AG08396 (cell line): ENCODE measurements at regions not wholly inside any gene's neighbourhood (a gene's known extent, or its start where the extent isn't known, plus 50 kb on each side); places are given as distances from the start of the nearest gene placed in this dataset.

Experiments used
- DNase-seq: peaks from one replicate; pipeline ENCODE4 v3.0.0; 2012; ENCODE audit warnings: low spot score, mixed read lengths

GRCh38 chr7:109131141-109131540 lies 561.5 kb downstream of the DNAJB9 start:
- DNase-seq, result no peak

GRCh38 chr7:109136893-109137292 lies 567.2 kb downstream of the DNAJB9 start:
- no peak for DNase-seq

GRCh38 chr7:109154748-109155147 lies 585.1 kb downstream of the DNAJB9 start:
- no peak for DNase-seq

- no peak for DNase-seq
These were observed 588.6 kb downstream of the DNAJB9 start for GRCh38 chr7:109158246-109158645.

- no peak for DNase-seq
These were observed 607.0 kb downstream of the DNAJB9 start for GRCh38 chr7:109176661-109177060.

GRCh38 chr7:109178342-109178741 lies 608.7 kb downstream of the DNAJB9 start:
- no peak for DNase-seq

- no peak for DNase-seq
These were observed 609.9 kb downstream of the DNAJB9 start for GRCh38 chr7:109179601-109180000.

- DNase-seq, result no peak
These were observed 621.2 kb downstream of the DNAJB9 start for GRCh38 chr7:109190766-109191398.

- no peak for DNase-seq
These were observed 636.5 kb downstream of the DNAJB9 start for GRCh38 chr7:109206196-109206595.

GRCh38 chr7:109213081-109213480 lies 643.4 kb downstream of the DNAJB9 start:
- DNase-seq, result no peak

- no peak for DNase-seq
These were observed 645.7 kb downstream of the DNAJB9 start for GRCh38 chr7:109215341-109215740.

GRCh38 chr7:109224100-109224499 lies 654.4 kb downstream of the DNAJB9 start:
- DNase-seq, result no peak

GRCh38 chr7:109226699-109227098 lies 657.0 kb downstream of the DNAJB9 start:
- no peak for DNase-seq

GRCh38 chr7:109235316-109235715 lies 665.6 kb downstream of the DNAJB9 start:
- DNase-seq, result no peak

GRCh38 chr7:109246330-109247077 lies 676.8 kb downstream of the DNAJB9 start:
- no peak for DNase-seq

- no peak for DNase-seq
These were observed 687.3 kb downstream of the DNAJB9 start for GRCh38 chr7:109256762-109257560.

GRCh38 chr7:109259151-109259550 lies 689.5 kb downstream of the DNAJB9 start:
- DNase-seq, result no peak

- DNase-seq, result no peak
These were observed 692.1 kb downstream of the DNAJB9 start for GRCh38 chr7:109261781-109262180.

- DNase-seq, result no peak
These were observed 696.9 kb downstream of the DNAJB9 start for GRCh38 chr7:109266610-109267009.

- no peak for DNase-seq
These were observed 706.7 kb downstream of the DNAJB9 start for GRCh38 chr7:109276348-109276747.

GRCh38 chr7:109282726-109283125 lies 713.1 kb downstream of the DNAJB9 start:
- no peak for DNase-seq

- no peak for DNase-seq
These were observed 715.3 kb downstream of the DNAJB9 start for GRCh38 chr7:109284943-109285342.

GRCh38 chr7:109295158-109295557 lies 725.5 kb downstream of the DNAJB9 start:
- no peak for DNase-seq
